Stimulated activated CD4-positive, alpha-beta T cell treated with anti-CD3 and anti-CD28 coated beads, Interleukin-15, amount 100 ng/mL, for 1 hour (primary cell): ENCODE measurements at regions not wholly inside any gene's neighbourhood (a gene's known extent, or its start where the extent isn't known, plus 50 kb on each side); places are given as distances from the start of the nearest gene placed in this dataset.

ENCODE experiments used
- DNase-seq, 2 donors: peaks; one replicate each; pipeline ENCODE4 v3.0.0-alpha.2; 2020; ENCODE audit warnings: low read depth in 1 of 2, low spot score in 1 of 2

DNA sequence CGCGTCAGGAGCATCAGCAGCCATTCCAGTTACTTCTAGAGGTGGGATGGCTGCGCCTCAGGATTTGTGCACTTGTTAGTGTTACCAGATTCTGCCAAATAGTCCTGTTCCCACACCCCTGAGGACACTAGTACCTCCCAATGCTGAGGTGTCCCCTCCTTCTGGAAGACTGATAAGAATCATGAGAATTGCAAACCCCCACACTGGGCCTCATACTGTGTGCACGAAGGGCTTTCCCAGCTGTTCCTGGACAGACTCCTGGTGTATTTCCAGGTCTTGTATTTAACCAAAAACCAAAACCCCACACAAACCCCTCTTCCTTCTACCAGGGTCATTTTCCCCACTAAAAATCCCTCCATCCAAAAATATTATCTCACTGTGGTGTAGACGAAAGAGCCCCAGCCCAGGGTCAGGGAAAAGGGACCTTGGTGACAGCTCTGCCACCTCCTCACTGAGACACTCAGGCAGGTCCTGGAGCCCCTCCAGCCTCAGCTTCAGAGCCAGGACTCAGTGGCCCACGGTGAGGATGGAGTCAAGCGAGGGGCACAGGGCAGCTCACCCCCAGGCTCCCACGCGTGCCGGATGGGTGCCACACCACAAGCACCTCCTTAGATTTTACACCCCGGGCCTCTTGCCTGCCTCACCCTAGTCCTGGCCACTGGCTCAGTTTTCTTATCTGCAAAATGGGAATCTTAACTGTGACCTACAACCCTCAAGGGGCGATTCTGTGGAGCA, 131.4 kb upstream of the RUNX3 start:
- no peak for DNase-seq

DNA sequence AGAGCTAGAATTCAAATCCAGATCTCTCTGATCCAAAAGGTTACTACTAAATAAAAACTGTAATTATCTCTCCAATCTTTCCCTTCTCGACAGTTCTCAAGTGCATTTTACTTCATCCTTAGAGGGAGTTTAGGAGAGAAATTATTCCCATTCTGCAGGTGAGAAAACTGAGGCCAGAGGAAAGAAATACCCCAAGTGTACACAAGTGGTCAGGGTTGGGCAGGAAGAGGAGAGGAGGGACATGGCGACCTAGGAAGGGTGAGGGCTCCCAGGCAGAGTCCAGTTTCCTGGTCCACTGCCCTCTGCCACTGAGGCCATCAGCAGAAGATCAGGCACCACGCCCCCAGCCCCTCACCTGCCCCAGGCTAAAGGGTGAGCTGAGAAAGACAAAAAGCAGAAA, 127.1 kb upstream of the RUNX3 start:
- DNase-seq = no peak

DNA sequence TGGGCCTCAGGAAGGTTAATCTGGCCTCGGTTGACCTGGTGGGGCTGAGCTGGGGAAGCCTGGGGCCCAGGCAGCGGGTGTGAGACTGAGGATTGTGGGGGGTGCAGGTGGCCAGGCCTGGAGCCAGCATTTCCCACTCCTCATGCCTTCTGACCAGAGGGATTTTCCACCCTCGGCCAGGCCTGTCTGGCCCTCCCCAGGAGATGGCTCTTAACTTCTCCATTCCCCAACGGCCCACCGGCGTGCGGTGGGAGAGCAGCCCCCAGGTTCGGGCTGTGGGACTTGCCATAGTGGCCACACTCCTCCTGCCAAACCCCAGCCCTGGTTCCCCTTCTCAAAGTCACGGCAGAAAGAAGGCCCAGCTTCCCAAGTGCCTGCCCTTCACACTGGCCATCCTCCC, 126.5 kb upstream of the RUNX3 start:
- no peak for DNase-seq

DNA sequence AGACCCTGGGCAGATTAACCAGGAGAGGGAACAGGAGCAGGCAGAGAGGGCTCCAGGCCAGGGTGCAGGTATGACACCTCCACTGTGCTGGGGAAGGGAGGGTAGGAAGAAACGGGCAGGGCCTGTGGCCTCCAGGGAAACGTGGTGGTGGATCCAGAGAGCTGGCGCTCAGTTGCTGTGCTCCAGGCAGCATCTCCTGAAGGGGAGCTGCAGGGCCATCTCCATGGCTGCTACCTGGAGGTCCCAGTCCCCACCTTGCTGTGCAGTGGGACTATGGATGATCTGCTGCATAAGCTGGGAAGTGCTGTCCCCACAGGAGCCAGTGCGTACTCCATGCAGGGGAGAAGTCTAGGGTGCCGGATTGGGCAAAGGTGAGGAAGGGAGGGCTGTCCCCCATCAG, 125.9 kb upstream of the RUNX3 start:
- no peak for DNase-seq

DNA sequence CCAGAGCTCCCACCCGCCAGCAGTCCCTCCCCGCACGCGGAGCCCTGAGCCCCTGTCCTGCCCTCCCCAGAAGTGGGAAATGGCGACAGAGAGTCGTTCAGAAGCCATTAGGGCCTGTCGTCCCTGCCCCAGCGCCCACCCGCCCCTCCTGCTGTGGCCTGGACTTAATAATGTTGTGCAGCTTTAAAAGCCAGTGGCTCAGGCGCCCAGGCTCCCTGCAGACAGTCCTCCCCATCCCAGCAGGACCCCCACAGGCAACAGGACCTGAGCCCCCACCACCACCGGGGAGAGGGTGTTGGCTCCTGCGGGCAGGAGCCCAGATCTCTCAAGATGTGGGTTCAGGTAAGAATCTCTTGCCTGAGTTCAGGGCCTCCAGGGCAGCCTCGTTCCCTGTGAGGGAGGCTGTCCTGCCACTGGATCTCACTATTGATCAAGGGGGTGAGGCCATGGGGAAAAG, 125.3 kb upstream of the RUNX3 start:
- DNase-seq = no peak

DNA sequence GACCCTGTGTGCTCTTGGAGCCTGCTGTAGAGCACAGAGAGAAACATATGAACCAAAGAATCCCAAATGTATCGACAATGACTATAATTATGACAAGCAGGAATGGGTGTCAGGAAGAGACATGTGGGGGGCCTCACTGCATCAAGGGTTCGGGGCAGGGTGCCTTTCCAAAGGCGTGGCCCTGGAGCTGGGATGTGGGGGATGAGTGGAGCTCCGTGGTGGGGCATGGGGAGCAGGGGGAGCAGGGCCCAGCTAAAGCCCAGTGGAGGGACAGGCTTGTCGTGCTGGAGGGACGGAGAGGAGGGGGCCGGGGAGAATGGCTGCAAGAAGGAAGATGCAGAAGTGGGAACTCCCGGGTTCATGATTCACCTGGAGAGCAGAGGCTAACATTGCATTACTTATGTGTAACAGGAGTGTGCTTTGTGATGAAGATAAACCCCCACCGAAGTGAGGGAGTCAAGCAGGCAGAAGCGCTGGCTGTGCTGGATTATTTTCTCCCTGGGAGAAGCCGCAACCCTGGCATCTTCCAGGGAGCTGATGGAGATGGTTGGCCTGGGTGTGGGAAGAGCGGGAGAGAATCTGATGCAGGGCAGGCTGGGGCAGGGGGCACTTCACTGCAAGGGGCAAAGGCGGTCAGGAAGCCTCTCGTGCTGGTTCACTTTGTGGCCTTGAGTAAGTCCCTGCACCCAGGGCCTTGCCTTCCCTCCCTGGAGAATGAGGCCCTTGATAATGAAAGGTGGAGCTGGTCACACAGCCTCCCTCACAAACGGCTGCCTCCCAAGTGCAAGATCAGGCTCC, 124.6 kb upstream of the RUNX3 start:
- no peak for DNase-seq

DNA sequence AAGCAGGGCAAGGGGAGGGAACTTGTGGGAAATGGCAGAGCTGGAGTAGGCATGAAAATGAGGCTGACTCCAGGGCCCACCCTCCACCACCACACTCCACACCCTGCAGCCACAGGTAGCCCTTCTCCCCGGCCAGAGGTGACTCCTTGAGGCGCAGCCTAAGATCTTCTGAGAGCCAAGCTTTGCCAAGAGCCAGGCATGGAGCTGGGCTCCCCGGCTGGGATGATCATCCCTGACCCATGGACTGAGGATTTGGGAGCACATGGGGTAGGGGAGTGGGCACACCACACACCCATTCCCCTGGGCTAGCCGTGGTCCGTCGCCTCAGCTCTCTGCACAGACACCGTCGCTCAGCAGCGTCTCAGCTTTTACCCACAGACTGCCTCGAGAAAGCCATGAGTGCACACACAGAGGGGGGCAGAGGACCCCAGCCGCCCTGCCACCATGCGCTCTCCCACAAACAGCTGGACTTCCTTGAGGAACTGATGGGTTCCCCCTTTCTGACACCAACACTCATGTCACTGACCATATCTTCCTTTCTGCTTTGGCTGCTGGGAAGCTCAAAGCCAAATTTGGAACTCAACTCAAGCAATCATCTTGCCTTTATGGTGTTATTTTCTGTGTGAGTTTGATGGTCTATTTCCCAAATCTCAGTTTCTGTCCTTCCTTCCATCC, 123.6 kb upstream of the RUNX3 start:
- no peak for DNase-seq

DNA sequence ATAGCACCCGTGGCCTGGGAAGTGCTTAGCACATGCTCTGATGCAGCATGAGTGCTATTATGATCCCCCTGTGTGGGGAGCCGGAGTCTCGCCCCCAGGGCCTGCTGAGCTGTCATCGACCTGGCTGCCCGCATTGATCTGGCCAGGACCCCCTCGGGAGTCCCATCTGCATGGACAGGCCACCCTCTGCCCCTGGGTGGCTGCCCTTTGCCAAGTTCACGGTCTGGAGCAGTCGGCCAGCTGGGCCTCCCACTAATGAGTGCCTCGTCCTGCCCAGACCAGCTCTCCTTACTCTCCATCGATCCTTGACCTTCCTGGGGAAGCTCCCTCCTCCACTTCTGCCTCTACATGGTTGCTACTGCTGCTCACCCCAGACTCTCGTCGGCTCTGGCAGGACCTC, 121.8 kb upstream of the RUNX3 start:
- DNase-seq = no peak

DNA sequence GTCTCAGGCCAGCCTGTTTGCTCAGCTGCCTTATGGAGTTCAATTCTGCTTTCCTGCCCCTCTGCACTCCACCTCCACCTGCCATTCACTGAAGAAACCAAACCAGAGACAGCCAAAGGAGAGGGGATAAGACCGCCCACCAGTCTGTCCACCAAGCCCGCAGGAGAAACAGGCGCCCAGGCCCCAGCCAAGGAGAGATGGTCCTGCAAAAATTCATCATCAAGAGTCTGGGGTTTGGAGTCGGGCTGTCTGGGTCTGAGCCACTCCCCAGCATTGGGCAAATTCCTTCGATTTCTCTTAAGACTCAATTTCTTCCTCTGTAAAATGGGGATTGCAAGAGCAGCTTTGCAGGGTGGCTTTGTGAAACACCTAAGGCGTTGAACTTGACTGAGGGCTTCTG, 121.4 kb upstream of the RUNX3 start:
- DNase-seq = no peak

DNA sequence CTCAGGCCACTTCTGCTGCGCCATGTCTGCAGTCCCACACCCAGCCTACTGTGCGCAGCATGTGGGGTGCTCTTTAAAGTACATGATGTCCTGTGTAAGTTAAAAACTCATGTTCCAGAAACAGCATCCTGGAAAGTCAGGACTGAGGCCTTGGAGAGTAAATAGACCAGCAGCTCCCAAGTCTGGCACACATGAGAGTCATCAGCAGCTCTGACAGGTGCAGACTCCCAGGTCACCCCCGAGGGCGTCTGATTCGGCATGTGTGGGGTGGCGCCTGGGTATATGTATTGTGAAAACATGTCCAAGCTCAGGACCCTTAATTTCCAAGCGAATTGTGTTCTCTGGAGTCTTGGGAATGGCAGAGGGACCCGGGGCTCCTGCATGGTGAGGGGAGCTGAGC, 120.1 kb upstream of the RUNX3 start:
- DNase-seq = no peak

DNA sequence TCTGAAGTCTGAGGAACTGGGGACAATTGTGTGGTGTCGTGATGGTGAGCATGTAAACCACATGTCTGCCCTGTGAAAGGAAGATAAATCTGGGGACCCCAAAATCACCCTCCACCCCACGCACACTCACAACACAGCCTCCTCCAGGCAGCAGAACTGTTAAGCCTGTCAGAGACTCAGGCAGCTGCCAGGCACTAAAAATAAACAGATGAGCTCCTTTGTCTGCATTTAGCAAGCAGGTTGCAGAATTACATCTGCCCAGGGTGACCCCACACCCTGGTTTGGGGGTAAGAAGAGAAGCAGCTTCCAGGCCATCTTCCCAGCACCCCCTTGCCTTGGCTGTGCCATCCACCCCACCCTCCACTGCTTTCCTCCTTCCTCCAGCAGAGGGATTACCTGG, 119.1 kb upstream of the RUNX3 start:
- DNase-seq = no peak

DNA sequence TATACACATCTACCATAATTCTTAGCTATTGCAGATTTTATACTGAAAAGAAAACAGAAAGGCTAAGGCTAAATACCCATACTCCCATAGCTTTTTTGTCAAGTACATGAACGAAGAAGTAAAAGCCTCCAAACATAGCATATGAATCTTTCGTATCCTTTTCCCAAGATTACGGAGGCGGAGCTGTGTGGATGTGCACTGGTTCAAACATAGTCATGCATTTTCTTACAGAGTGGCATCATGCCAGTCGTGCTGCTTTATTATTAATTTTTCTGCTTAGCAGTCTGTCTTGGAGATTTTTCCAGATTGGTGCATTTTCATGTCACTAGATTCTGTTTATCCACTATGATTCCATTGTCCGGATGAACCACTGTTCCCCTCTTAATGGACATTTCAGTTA, 118.7 kb upstream of the RUNX3 start:
- no peak for DNase-seq

DNA sequence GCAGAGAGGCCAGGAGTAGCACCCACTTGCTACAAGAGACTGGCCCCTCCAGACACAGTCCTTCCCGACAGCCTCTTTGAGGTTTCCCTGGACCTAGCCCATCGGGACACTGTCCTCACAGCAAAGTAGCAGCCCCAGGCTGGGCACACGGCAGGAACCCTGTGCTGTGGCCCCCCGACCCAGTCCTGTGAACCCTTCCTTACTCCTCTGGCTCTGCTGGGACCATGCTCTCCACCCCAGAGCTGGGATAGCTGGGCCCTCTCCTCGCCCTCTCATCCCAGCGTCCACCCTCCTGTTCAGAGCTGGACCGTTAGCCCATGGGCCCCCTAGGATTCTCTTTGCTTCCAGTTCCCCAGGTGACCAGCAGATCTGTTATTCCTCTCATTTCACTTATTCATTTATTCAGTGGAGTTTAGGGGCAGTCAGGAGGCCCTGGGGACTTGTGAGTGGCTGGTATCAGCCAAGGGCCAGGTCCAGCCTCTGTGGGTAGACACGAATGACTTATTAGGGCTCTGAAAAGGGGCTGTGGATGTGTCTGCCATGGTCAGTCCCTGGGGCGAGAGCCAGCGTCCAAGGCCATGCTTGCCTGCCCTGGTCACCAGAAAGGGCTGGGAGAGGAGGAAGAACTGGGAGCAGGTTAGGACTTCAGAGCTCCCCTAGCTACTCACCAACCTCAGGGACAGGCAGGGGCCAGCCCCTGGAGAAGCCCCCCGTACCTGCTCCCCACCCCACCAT, 117.6 kb upstream of the RUNX3 start:
- DNase-seq = no peak

DNA sequence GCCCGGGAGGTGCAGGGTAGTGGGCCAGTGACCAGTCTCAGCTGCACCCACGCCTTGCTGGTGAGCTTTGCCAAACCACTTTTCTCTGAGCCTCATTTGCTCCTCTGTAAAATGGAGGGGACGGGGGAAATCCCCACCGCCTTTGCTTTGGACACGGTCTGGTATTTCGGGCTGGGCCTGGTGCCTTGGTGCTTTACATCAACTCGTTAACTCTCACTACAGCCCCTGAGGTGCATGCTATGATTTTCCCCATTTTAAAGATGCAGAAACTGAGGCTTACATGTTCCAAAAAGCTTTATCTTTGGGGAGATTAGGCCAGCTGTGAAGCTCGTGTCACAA, 116.1 kb upstream of the RUNX3 start:
- no peak for DNase-seq

DNA sequence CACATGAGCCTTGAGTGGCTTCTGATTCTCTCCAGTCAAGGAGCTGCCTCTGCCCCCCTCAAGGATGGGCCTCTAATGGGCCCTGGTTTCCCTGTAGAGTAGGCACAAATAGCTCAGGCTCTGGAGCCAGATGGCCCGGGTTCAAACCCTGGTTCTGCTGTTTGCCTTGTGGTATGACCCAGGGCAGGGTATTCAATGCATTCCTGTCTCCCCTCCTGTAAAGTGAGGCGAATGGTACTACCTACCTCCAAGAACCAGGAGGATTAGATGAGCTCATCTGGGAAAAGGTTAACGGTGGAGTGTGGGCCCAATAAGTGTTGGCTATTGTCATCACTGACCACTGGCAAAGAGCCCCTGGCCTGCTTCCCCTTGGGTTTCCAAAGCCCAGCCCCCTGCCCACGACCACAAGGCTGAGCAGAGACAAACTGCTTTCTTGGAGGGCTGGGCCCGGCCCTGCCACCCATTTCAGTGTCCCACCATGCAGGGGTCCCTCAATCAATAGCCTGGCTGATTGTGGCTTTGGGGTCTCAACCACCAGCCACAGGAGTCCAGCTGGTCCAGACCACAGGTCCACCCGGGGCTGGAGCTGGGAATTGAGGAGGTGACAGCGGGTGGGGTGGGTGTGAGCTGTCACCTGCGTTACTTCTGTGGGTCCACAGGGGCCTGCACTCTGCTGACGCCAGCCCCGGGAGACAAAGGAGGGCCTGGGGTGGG, 115.6 kb upstream of the RUNX3 start:
- no peak for DNase-seq

DNA sequence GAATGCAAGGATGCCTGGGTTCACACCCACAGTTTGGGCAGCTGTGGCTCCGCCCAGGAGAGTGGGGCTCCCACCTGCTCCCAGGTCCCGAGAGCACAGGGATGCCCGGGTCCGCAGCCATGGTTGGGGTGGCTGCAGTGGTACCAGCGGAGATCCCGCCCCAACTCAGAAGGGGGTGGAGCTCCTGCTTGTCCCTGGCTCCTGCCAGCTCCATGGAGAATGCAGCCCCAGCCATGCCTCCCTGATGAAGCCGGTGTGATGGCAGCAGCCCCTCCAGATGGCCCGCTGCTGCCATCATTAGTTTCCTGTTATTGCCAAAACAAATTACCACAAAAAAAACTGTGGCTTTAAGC, 113.1 kb upstream of the RUNX3 start:
- DNase-seq = no peak

DNA sequence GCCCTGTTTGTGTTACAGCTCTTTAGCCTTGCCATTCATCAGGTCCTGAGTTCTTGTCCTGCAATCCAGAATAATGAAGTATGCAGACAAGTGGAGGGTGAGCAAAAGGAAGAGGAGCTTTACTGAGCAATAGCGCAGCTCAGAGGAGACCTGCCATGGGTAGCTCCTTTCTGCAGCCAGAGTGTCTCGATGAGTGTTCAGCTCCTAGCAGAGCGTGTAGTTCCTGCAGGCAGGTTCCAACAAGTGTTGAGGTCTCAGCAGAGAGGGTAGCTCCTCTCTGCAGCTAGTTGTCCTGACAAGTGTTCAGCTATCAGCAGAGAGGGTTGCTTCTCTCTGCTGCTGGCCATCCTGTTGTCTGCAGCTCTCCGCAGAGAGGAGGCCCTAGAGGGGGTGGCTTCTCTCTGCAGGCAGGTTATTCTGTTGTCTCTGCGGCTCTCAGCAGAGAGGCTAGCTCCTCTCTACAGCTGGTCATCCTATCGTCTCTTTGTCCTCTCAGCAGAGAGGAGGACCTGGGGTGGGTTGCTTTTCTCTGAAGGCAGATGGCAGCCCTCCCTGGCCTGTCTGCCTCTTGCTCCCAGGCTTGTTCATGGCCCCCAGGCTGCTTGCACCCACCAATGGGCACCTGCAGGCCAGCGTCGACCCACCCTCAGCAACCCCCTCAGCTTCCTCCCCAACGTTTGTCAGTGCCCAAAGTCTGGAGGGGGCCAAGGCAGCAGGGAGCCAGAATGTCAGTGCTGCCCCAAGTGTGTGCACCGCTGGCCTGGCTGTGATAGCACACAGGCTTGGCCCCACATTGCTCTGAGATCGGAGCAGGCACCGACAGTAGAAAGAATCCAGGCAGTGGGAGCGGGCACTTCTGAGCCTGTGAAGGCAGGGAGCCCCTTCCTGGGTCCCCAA, 112.5 kb upstream of the RUNX3 start:
- no peak for DNase-seq

DNA sequence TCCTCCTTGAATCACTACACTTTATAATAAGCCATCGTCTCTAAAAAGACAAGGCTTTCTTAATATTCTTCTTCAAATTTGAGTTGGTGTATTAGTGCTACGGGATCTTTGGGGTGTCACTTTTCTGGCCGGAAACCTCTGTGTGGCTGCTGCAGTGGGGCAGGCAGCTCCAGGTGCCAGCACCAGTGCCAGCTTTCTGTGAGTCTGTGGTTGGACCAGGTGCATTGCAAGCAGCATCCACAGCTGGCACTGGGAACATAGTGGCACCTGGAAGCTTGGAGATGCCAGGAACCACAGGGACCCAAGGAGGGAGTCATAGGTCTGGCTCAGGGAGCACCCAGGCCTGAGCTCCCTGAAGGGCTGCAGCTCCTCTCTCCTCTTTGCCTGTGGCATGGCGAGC, 111.8 kb upstream of the RUNX3 start:
- no peak for DNase-seq

DNA sequence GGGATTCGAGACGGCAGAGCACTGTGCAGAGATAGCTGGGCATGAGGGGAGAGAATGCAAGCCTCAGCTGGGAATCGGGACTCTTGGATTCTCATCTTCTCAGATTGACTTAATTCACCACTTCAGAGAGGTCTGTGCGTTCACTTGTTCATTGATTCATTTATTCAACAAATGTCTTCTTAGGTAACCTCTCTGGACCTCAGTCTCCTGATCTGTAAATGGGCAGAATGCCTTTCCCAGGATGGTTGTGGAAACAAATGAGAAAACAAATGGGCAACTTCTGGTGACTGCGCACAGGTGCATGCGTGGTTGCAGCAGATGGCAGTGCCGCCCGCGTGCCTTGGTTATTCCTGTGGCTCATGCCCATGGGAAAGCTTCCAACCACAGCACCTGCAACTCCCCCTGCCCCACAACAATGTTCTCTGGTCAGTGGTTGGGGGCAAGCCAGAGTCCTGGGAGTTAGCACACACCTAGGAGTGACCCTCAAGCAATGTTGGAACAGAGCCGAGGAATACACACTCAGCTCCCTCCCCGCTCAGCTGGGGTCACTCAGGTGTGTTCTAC, 110.1 kb upstream of the RUNX3 start:
- DNase-seq = no peak

DNA sequence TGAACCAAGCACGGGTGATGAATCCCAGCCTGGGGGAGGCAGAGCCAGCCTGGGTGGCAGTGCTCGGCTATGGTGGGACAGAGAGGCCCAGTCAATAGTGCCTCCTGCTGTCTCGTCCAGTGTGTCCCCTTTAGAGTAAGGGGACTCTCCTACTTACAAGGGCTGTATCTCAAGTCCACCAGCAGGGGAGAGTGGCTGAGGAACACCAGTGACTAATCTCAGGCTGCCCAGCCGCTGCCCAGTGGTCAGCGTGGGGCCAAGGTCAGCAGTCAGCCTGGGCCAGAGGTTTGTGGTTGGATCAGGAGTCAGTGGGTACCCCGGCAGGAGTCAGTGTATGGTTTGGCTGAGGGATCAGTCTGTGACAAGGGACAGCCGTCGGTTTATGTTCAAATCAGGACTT, 109.2 kb upstream of the RUNX3 start:
- no peak for DNase-seq
